Astrocyte (in vitro differentiated cells and primary cell): ENCODE measurements at regions not wholly inside any gene's neighbourhood (a gene's known extent, or its start where the extent isn't known, plus 50 kb on each side); places are given as distances from the start of the nearest gene placed in this dataset.

Experiments used
- CTCF ChIP-seq: IDR thresholded peaks from 2 replicates; pipeline ENCODE4 v1.5.1; 2011; ENCODE audit warnings: low read depth, mild to moderate bottlenecking, inconsistent platforms, low read length, moderate library complexity; ENCODE audit not compliant: insufficient read depth
- EZH2 ChIP-seq: IDR thresholded peaks from 2 replicates; pipeline ENCODE4 v1.6.1; 2012; ENCODE audit warnings: mild to moderate bottlenecking, low read length, inconsistent platforms; ENCODE audit not compliant: insufficient read depth

GRCh38 chr17:22158364-22158763 lies 466.0 kb downstream of the KCNJ18 start:
- TF ChIP-seq CTCF (no peak), EZH2 (no peak)
